HEK293T (cell line): ENCODE measurements at regions not wholly inside any gene's neighbourhood (a gene's known extent, or its start where the extent isn't known, plus 50 kb on each side); places are given as distances from the start of the nearest gene placed in this dataset.

Experiments used
- CTCF ChIA-PET: fragments of 350-600 bp; formaldehyde crosslinking; extraction: SDS; loops from one replicate; lab custom pipeline; 2021; ENCODE audit warnings: antibody characterized with exemption, inconsistent platforms; lab: Yijun Ruan, JAX
- POLR2A ChIA-PET: fragments of 350-600 bp; formaldehyde crosslinking; extraction: SDS; loops from one replicate; lab custom pipeline; 2020; ENCODE audit warnings: antibody characterized with exemption, inconsistent platforms; lab: Yijun Ruan, JAX
- DNase-seq: peaks from one replicate; pipeline ENCODE4 v3.0.0; 2012; ENCODE audit warnings: mixed read lengths; ENCODE audit errors: extremely low spot score
- ARNT ChIP-seq: fragments of 450-650 bp; IDR thresholded peaks from 2 replicates; pipeline ENCODE4 v1.6.1; 2017; ENCODE audit warnings: mild to moderate bottlenecking
- BHLHE40 ChIP-seq: fragments of 450-650 bp; IDR thresholded peaks from 2 replicates; pipeline ENCODE4 v1.6.1; 2016; ENCODE audit warnings: mild to moderate bottlenecking, moderate library complexity, borderline replicate concordance
- CTBP1 ChIP-seq: fragments of 450-650 bp; IDR thresholded peaks from 2 replicates; pipeline ENCODE4 v1.6.1; 2016; ENCODE audit warnings: borderline replicate concordance
- ELF4 ChIP-seq: fragments of 450-650 bp; IDR thresholded peaks from 2 replicates; pipeline ENCODE4 v1.6.1; 2017; ENCODE audit warnings: antibody characterized with exemption
- FOXA1 ChIP-seq: fragments of 450-650 bp; IDR thresholded peaks from 2 replicates; pipeline ENCODE4 v1.6.1; 2016; ENCODE audit warnings: mild to moderate bottlenecking
- FOXK2 ChIP-seq: fragments of 450-650 bp; IDR thresholded peaks from 2 replicates; pipeline ENCODE4 v1.6.1; 2016; ENCODE audit warnings: mild to moderate bottlenecking
- FOXM1 ChIP-seq: fragments of 450-650 bp; IDR thresholded peaks from 2 replicates; pipeline ENCODE4 v1.6.1; 2017; ENCODE audit warnings: mild to moderate bottlenecking, borderline replicate concordance
- HDGF ChIP-seq: fragments of 450-650 bp; IDR thresholded peaks from 2 replicates; pipeline ENCODE4 v1.6.1; 2017; ENCODE audit warnings: antibody characterized with exemption, borderline replicate concordance
- L3MBTL2 ChIP-seq: fragments of 450-650 bp; conservative IDR thresholded peaks from 2 replicates; pipeline ENCODE4 v1.6.1; 2016; ENCODE audit warnings: mild to moderate bottlenecking
- LEF1 ChIP-seq: fragments of 450-650 bp; IDR thresholded peaks from 2 replicates; pipeline ENCODE4 v1.6.1; 2017; ENCODE audit warnings: mild to moderate bottlenecking, borderline replicate concordance
- NFRKB ChIP-seq: fragments of 450-650 bp; IDR thresholded peaks from 2 replicates; pipeline ENCODE4 v1.6.1; 2016; ENCODE audit warnings: mild to moderate bottlenecking, moderate library complexity
- SP1 ChIP-seq: fragments of 450-650 bp; IDR thresholded peaks from 2 replicates; pipeline ENCODE4 v1.6.1; 2017
- SUZ12 ChIP-seq: fragments of 450-650 bp; IDR thresholded peaks from 2 replicates; pipeline ENCODE4 v1.6.1; 2016; ENCODE audit warnings: mild to moderate bottlenecking
- TARDBP ChIP-seq: fragments of 450-650 bp; IDR thresholded peaks from 2 replicates; pipeline ENCODE4 v1.6.1; 2016
- ZNF384 ChIP-seq: fragments of 450-650 bp; IDR thresholded peaks from 2 replicates; pipeline ENCODE4 v1.6.1; 2016
- TF ChIP-seq, protein P1 (sequence below): fragments of 450-650 bp; IDR thresholded peaks from 2 replicates; pipeline ENCODE4 v1.6.1; 2016

DNA sequence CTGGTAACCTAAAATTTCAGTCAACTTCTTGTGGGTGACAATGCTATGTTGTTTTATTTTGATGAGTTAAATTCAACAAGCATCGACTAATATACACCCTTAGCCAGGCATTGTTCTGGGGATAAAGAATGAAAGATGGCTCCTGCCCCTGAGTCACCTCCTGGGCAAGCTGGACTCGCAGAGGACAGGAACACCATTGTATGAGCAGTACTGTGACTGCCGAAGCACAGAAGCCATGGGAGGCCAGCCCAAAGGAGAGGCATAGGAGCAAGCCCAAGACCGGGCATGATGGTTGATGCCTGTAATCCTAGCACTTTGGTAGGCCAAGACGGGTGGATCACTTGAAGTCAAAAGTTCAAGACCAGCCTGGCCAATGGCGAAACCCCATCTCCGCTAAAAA lies 555.2 kb downstream of the OMA1 start:
- CTCF ChIA-PET = no interaction called here
- no peak for DNase-seq
- TF ChIP-seq ARNT (no peak), ELF4 (no peak), FOXK2 (no peak), SP1 (no peak), FOXA1 (no peak), NFRKB (no peak), L3MBTL2 (no peak), FOXM1 (no peak), SUZ12 (no peak), LEF1 (no peak)
- TF ChIP-seq, protein P1, sequence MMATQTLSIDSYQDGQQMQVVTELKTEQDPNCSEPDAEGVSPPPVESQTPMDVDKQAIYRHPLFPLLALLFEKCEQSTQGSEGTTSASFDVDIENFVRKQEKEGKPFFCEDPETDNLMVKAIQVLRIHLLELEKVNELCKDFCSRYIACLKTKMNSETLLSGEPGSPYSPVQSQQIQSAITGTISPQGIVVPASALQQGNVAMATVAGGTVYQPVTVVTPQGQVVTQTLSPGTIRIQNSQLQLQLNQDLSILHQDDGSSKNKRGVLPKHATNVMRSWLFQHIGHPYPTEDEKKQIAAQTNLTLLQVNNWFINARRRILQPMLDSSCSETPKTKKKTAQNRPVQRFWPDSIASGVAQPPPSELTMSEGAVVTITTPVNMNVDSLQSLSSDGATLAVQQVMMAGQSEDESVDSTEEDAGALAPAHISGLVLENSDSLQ = no peak
- POLR2A ChIA-PET = no interaction called here

DNA sequence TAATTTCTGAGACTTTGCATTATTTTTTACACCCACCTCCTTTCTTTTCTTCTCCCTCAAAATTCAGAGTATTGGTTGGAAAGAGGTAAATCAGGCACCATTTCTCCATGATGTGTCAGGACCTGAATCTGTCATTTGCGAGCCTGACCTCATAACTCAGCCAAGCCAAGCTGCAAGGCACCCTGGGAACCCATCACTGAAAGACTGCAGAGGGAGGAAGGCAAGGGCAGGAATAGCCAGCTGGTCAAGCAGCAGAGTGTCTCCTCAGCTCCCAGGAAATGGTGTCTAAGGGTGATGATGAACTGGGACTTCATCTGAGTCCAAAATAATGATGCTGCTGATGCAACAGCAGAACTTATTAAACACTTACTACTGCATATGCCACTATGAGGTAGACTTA lies 556.6 kb downstream of the OMA1 start:
- ChIA-PET CTCF (interaction anchor here (0.6 kb wide), 1 partner anchor 123 kb away, joined by 4 read pairs; no protein-coding TSS in a partner anchor), POLR2A (no interaction called here)
- no peak for DNase-seq
- no peak for TF ChIP-seq FOXK2
- no peak for TF ChIP-seq TARDBP
- no peak for TF ChIP-seq ARNT

DNA sequence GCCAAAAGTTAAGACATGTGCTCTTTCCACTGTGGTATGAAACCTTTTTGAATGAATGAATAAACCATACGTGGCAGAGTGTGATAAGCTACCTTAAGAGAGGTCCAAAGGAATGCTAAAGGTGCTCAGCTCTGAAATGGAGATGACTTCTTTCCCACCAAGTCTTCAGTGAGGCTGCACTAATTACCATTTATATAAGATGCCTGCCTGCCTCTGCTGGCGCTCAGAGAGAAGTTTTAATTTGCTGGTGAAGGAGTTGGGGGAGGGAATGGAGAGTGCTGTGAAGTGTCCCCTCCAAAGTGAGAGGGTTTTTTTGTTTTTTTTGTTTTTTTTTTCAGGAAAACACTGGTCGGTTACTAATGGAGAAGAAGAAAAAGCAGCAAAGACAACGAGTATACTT lies 559.0 kb downstream of the OMA1 start:
- TF ChIP-seq, protein P1 = no peak
- no peak for TF ChIP-seq BHLHE40
- no peak for TF ChIP-seq ARNT
- no peak for TF ChIP-seq FOXA1
- no peak for TF ChIP-seq FOXK2
- TF ChIP-seq L3MBTL2 = no peak
- TF ChIP-seq CTBP1 = no peak
- TF ChIP-seq ZNF384 = no peak
- no peak for TF ChIP-seq ELF4
- no peak for TF ChIP-seq TARDBP
- ChIA-PET POLR2A (no interaction called here), CTCF (no interaction called here)
- DNase-seq = no peak

DNA sequence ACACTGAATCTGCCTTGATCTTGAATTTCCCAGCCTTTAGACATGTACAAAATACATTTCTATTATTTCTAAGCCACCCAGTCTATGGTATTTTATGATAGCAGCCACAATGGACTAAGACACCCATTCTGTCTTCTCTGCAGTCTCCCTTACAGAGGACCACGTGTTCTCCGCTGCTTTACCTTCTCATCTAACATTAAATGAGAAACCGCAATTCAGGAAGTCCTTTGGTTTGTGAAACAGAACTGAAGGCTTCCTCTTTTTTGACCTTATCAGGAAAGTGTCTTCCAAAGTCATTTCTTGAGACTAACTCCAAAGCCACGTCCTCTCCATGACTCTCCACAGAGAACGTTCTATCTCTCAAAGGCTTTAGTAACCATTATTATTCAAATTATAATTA lies 560.1 kb downstream of the OMA1 start:
- TF ChIP-seq FOXA1 = no peak
- TF ChIP-seq FOXM1 = no peak
- no peak for TF ChIP-seq SP1
- no peak for TF ChIP-seq LEF1
- no peak for TF ChIP-seq ELF4
- TF ChIP-seq TARDBP = no peak
- TF ChIP-seq CTBP1 = no peak
- TF ChIP-seq ZNF384 = no peak
- no peak for TF ChIP-seq L3MBTL2
- TF ChIP-seq BHLHE40 = no peak
- TF ChIP-seq SUZ12 = no peak
- no peak for TF ChIP-seq HDGF
- TF ChIP-seq FOXK2 = no peak
- TF ChIP-seq ARNT = no peak
- no peak for TF ChIP-seq NFRKB
- TF ChIP-seq, protein P1 = no peak
- POLR2A ChIA-PET = no interaction called here
- CTCF ChIA-PET = no interaction called here
- DNase-seq = no peak

DNA sequence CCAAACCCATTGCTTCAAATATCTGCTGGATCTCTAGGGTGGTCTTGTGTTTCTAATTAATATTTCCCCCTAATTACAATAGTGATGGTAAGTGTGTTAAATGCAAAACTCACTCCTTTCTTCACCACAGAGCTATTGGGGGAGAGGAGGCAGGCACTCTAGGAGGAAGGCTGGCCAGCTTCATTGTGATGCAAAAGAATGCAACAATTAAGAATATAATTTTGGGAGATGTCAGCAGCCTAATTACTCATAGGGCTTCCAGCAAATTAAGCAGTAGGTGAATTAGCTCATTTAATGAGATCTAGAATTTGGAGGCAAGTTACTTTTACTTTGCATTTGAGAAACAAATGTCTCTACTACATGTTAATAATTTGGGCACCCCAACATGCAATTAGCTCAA lies 560.4 kb upstream of the DAB1 start:
- POLR2A ChIA-PET = no interaction called here
- CTCF ChIA-PET = no interaction called here
- DNase-seq = no peak
- no peak for TF ChIP-seq ARNT
- no peak for TF ChIP-seq SP1
- no peak for TF ChIP-seq LEF1
- TF ChIP-seq ELF4 = no peak
- no peak for TF ChIP-seq FOXK2
- no peak for TF ChIP-seq ZNF384
- no peak for TF ChIP-seq TARDBP
- TF ChIP-seq NFRKB = no peak
- TF ChIP-seq, protein P1 = no peak
- no peak for TF ChIP-seq L3MBTL2
- TF ChIP-seq HDGF = no peak
- TF ChIP-seq BHLHE40 = no peak
- no peak for TF ChIP-seq CTBP1
- TF ChIP-seq SUZ12 = no peak
- TF ChIP-seq FOXM1 = no peak
- no peak for TF ChIP-seq FOXA1

DNA sequence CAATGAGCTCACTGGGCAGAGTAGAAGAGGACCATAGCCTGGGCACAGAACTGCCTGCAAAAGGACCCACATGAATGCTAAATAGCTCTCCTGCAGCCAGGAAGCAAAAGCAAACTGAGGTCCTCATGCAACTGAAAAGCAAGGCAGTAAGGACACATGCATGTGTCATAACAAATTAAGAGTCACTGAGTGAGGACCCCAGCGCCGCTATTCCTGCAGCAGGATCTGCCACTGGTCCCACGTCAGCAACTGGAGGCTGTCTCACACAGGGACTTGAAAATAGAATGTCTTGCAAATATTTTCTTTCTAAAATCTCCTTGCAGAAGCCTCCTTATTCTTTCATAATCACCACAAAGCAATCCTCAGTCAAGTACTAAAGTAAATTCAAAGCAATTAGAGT lies 559.6 kb upstream of the DAB1 start:
- ChIA-PET POLR2A (no interaction called here), CTCF (no interaction called here)
- TF ChIP-seq FOXK2 (no peak), HDGF (no peak), ZNF384 (no peak), BHLHE40 (no peak), NFRKB (no peak), ARNT (no peak), FOXM1 (no peak), LEF1 (no peak), TARDBP (no peak), SP1 (no peak), SUZ12 (no peak), ELF4 (no peak), FOXA1 (no peak), L3MBTL2 (no peak)
- TF ChIP-seq, protein P1 = no peak
- no peak for DNase-seq
